Lower leg skin (tissue), 3 donors: ENCODE measurements at regions not wholly inside any gene's neighbourhood (a gene's known extent, or its start where the extent isn't known, plus 50 kb on each side); places are given as distances from the start of the nearest gene placed in this dataset.

Experiments used
- CTCF ChIP-seq, 3 donors: fragments of 450-650 bp; IDR thresholded peaks; one replicate each; pipeline ENCODE4 v1.5.1; 2016; ENCODE audit warnings: antibody characterized with exemption in 3 of 3, mild to moderate bottlenecking in 3 of 3, moderate library complexity in 2 of 3
- POLR2A ChIP-seq, 2 donors: fragments of 450-650 bp; IDR thresholded peaks; one replicate each; pipeline ENCODE4 v1.6.1; 2016 to 2017; ENCODE audit warnings: antibody characterized with exemption in 2 of 2, mild to moderate bottlenecking in 1 of 2, moderate library complexity in 1 of 2

DNA sequence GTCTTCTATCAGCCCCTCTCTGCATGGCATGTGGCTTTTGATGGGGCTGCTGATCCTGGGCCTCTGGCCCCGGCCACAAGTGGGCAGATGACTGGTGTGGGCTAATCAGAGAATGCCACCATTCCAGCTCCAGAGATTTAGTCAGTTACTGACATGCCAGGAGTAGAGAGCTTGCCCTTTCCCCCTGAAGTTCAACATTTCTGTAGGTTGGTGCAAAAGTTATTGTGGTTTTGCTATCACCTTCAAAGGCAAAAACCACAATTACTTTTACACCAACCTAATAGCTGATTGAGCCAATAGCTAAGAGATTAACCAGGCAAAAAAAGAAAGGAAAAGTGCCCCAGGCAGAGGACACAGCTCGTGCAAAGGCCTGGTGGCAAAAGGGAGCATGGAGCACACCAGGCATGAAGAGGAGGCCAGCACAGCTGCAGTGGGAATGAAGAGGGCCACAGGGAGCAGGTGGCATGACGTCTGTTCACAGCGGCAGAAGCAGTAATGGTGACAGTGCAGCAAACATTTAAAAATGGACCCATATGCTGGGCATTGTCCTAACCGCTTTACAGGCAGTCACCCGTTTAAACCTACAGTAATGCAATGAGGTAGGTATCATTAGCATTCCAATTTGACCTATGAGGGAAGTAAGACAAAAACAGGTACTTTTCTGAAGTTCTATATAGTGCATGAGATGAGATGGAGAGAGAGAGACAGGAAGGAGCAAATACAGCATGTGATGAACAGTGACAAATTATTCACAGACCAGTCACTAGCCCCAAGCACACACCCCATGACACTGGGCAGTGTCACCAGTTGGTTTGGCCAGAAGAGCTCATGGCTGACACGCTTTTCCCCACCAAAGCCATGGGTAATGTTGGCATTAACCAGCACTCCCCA lies 373.0 kb upstream of the PROK2 start:
- TF ChIP-seq POLR2A (IDR thresholded peaks at IDR 0.05) (no peak), CTCF (IDR thresholded peaks at IDR 0.05) (no peak)
